Small intestine (tissue), 7 donors: ENCODE measurements at regions not wholly inside any gene's neighbourhood (a gene's known extent, or its start where the extent isn't known, plus 50 kb on each side); places are given as distances from the start of the nearest gene placed in this dataset.

ENCODE experiments used
- DNase-seq, 2 donors: peaks; one replicate each; pipeline versions ENCODE4 v3.0.0 to v3.0.0-alpha.2; 2013
- FAIRE-seq: peaks from 2 replicates; lab custom pipeline; 2012; peaks lifted over from hg19 to GRCh38; lab: Jason Lieb, UNC
- H3K27ac ChIP-seq, 3 donors: one replicate each; pipeline ENCODE4 v1.5.1; 2013; ENCODE audit warnings: low read length in 2 of 3, mild to moderate bottlenecking in 2 of 3, control low read depth in 1 of 3, inconsistent platforms in 1 of 3, low read depth in 1 of 3, moderate library complexity in 1 of 3
- H3K27me3 ChIP-seq, 3 donors: one replicate each; pipeline ENCODE4 v1.6.1; 2013; ENCODE audit warnings: low read length in 3 of 3, inconsistent platforms in 1 of 3; ENCODE audit not compliant: control insufficient read depth in 3 of 3, insufficient read depth in 3 of 3
- H3K36me3 ChIP-seq, 3 donors: one replicate each; pipeline ENCODE4 v1.6.1; 2013; ENCODE audit warnings: low read length in 3 of 3, inconsistent platforms in 1 of 3, low read depth in 1 of 3, mild to moderate bottlenecking in 1 of 3, moderate library complexity in 1 of 3; ENCODE audit not compliant: control insufficient read depth in 3 of 3, insufficient read depth in 2 of 3
- H3K4me1 ChIP-seq, 3 donors: one replicate each; pipeline ENCODE4 v1.6.1; 2013; ENCODE audit warnings: low read length in 2 of 3, inconsistent platforms in 1 of 3, low read depth in 1 of 3, mild to moderate bottlenecking in 1 of 3, moderate library complexity in 1 of 3; ENCODE audit not compliant: control insufficient read depth in 3 of 3, insufficient read depth in 2 of 3
- H3K4me3 ChIP-seq, 3 donors: one replicate each; pipeline ENCODE4 v1.5.1; 2013; ENCODE audit warnings: low read length in 3 of 3, control low read depth in 1 of 3, inconsistent platforms in 1 of 3, low read depth in 1 of 3, mild to moderate bottlenecking in 1 of 3, moderate library complexity in 1 of 3
- H3K9me3 ChIP-seq, 2 donors: one replicate each; pipeline ENCODE4 v1.6.1; 2013; ENCODE audit warnings: low read depth in 1 of 2, low read length in 1 of 2; ENCODE audit not compliant: control insufficient read depth in 2 of 2, insufficient read depth in 1 of 2
- WGBS, 3 donors: extraction: QIAGEN DNeasy Blood & Tissue Kit; methylation state at CpG; one replicate each; pipeline ENCODE4 v1.1.7; 2013; 5-methylcytosine and 5-hydroxymethylcytosine counted together
- donor health status: healthy with polysubstance abuse.
- donor health status: control.
- donor health status: control.
- donor health status: Bipolar disorder and iron deficiency.
- donor health status: healthy.

- Histone ChIP-seq H3K4me1 (no peaks in the 10 kb centered on the region), H3K27me3 (no peaks in the 10 kb centered on the region), H3K9me3 (no peaks in the 10 kb centered on the region), H3K4me3 (no peak overlapping the region), H3K36me3 (no peaks in the 10 kb centered on the region), H3K27ac (no peak overlapping the region)
- DNase-seq = no peak
- no peak for FAIRE-seq
- 64 to 87% (median 71%) methylated on average over 2 of the region's 2 CpGs for WGBS, 3 donors
Observed at GRCh38 chr14:49428076-49428475, 158.1 kb downstream of the RPS29 start.

GRCh38 chr14:49427117-49427516 is 159.1 kb downstream of the RPS29 start:
- no peaks in the 10 kb centered on the region for H3K9me3 ChIP-seq
- DNase-seq (no peak), FAIRE-seq (no peak)
- no peaks in the 10 kb centered on the region for H3K4me1 ChIP-seq
- H3K27ac ChIP-seq = no peak overlapping the region
- no peaks in the 10 kb centered on the region for H3K36me3 ChIP-seq
- no peak overlapping the region for H3K4me3 ChIP-seq
- H3K27me3 ChIP-seq = no peaks in the 10 kb centered on the region
- 39 to 56% (median 51%) methylated on average over 8 of the region's 8 CpGs for WGBS, 3 donors

- FAIRE-seq = no peak
- WGBS, 3 donors = 26 to 73% (median 43%) methylated on average over 1 of the region's 1 CpG
- DNase-seq = no peak
- Histone ChIP-seq H3K4me1 (no peaks in the 10 kb centered on the region), H3K27me3 (no peaks in the 10 kb centered on the region), H3K9me3 (no peaks in the 10 kb centered on the region), H3K27ac (no peak overlapping the region), H3K4me3 (no peak overlapping the region), H3K36me3 (no peaks in the 10 kb centered on the region)
Observed at GRCh38 chr14:49425921-49426320, 160.3 kb downstream of the RPS29 start.

- FAIRE-seq (no peak), DNase-seq (no peak)
- Histone ChIP-seq H3K27me3 (no peaks in the 10 kb centered on the region), H3K27ac (no peak overlapping the region), H3K4me3 (no peak overlapping the region), H3K9me3 (no peaks in the 10 kb centered on the region), H3K36me3 (no peaks in the 10 kb centered on the region), H3K4me1 (no peaks in the 10 kb centered on the region)
- WGBS, 3 donors = 61 to 75% (median 64%) methylated on average over 4 of the region's 4 CpGs
Observed at GRCh38 chr14:49424436-49425331, 161.5 kb downstream of the RPS29 start.

- H3K4me3 ChIP-seq = no peak overlapping the region
- no peaks in the 10 kb centered on the region for H3K36me3 ChIP-seq
- FAIRE-seq = no peak
- H3K27ac ChIP-seq = no peak overlapping the region
- H3K27me3 ChIP-seq = no peaks in the 10 kb centered on the region
- 69 to 83% (median 81%) methylated on average over 3 of the region's 3 CpGs for WGBS, 3 donors
- no peak for DNase-seq
- no peaks in the 10 kb centered on the region for H3K4me1 ChIP-seq
- H3K9me3 ChIP-seq = no peaks in the 10 kb centered on the region
Observed at GRCh38 chr14:49420201-49420600, 166.0 kb downstream of the RPS29 start.

GRCh38 chr14:49418789-49419188 is 167.4 kb downstream of the RPS29 start:
- H3K27me3 ChIP-seq = no peaks in the 10 kb centered on the region
- DNase-seq = no peak
- H3K4me3 ChIP-seq = no peak overlapping the region
- no peak for FAIRE-seq
- H3K4me1 ChIP-seq = no peaks in the 10 kb centered on the region
- no peak overlapping the region for H3K27ac ChIP-seq
- WGBS, 3 donors = 78 to 83% (median 80%) methylated on average over 4 of the region's 4 CpGs
- no peaks in the 10 kb centered on the region for H3K9me3 ChIP-seq
- H3K36me3 ChIP-seq = no peaks in the 10 kb centered on the region

GRCh38 chr14:49417790-49418189 is 168.4 kb downstream of the RPS29 start:
- no peak for DNase-seq
- FAIRE-seq = no peak
- no peaks in the 10 kb centered on the region for H3K36me3 ChIP-seq
- no peak overlapping the region for H3K27ac ChIP-seq
- H3K9me3 ChIP-seq = no peaks in the 10 kb centered on the region
- H3K4me1 ChIP-seq = no peaks in the 10 kb centered on the region
- no peak overlapping the region for H3K4me3 ChIP-seq
- no peaks in the 10 kb centered on the region for H3K27me3 ChIP-seq

GRCh38 chr14:49408187-49408933 is 177.8 kb downstream of the RPS29 start:
- Histone ChIP-seq H3K27ac (no peak overlapping the region), H3K36me3 (no peaks in the 10 kb centered on the region), H3K9me3 (no peaks in the 10 kb centered on the region), H3K4me3 (no peak overlapping the region), H3K27me3 (no peaks in the 10 kb centered on the region), H3K4me1 (no peaks in the 10 kb centered on the region)
- FAIRE-seq (no peak), DNase-seq (no peak)
- WGBS, 3 donors = 27 to 67% (median 41%) methylated on average over 1 of the region's 1 CpG
